Osteocyte (in vitro differentiated cells): ENCODE measurements at regions not wholly inside any gene's neighbourhood (a gene's known extent, or its start where the extent isn't known, plus 50 kb on each side); places are given as distances from the start of the nearest gene placed in this dataset.

Experiments used
- DNase-seq: peaks from one replicate; pipeline ENCODE4 v3.0.0; 2021; ENCODE audit warnings: mixed read lengths; ENCODE audit not compliant: unreplicated experiment; ENCODE audit errors: extremely low spot score
- H3K27ac Mint-ChIP-seq: one replicate; pipeline ENCODE4 v1.8.0; 2021; ENCODE audit warnings: mild to moderate bottlenecking, mixed read lengths; ENCODE audit not compliant: unreplicated experiment
- H3K27me3 Mint-ChIP-seq: one replicate; pipeline ENCODE4 v1.8.0; 2021; ENCODE audit warnings: mixed read lengths; ENCODE audit not compliant: unreplicated experiment
- H3K36me3 Mint-ChIP-seq: one replicate; pipeline ENCODE4 v1.8.0; 2021; ENCODE audit warnings: mixed read lengths; ENCODE audit not compliant: unreplicated experiment
- H3K4me1 Mint-ChIP-seq: one replicate; pipeline ENCODE4 v1.8.0; 2021; ENCODE audit warnings: mixed read lengths; ENCODE audit not compliant: unreplicated experiment
- H3K4me3 Mint-ChIP-seq: one replicate; pipeline ENCODE4 v1.8.0; 2021; ENCODE audit warnings: mild to moderate bottlenecking, moderate library complexity, mixed read lengths; ENCODE audit not compliant: unreplicated experiment
- H3K9me3 Mint-ChIP-seq: one replicate; pipeline ENCODE4 v1.8.0; 2021; ENCODE audit warnings: mixed read lengths; ENCODE audit not compliant: unreplicated experiment
- CTCF ChIP-seq: fragments of 200-600 bp; sonication (generic); IDR thresholded peaks from 2 replicates; pipeline ENCODE4 v1.5.0; 2021; ENCODE audit warnings: antibody characterized with exemption, mild to moderate bottlenecking, moderate library complexity

DNA sequence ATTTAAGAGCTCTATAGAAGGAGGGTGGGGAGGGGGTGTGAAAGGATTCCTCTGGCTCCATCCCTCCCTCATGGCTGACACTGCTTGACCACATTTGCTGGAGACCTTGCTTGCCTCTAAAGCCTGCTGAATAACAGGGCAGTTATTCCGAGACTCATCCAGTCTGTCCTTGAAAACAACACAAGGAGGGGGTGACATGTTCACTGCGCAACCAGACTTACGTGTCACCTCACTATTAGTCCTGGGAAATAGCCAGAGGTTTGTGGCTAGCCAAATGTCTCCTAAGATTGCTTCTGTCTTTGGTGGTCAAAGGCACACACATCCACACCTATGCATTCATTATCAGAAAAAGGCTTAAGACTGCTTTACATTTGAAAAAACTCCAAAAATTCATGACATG, 256.2 kb upstream of the SKOR2 start:
- Mint-ChIP-seq H3K9me3 (no peaks in the 10 kb centered on the region), H3K4me3 (no peak overlapping the region), H3K36me3 (no peaks in the 10 kb centered on the region), H3K27ac (no peak overlapping the region), H3K27me3 (no peaks in the 10 kb centered on the region), H3K4me1 (no peaks in the 10 kb centered on the region)
- TF ChIP-seq CTCF = no peak
- DNase-seq = no peak

GRCh38 chr18:47506897-47507296, 255.4 kb upstream of the SKOR2 start:
- H3K4me1 Mint-ChIP-seq = no peaks in the 10 kb centered on the region
- no peak for TF ChIP-seq CTCF
- no peaks in the 10 kb centered on the region for H3K27me3 Mint-ChIP-seq
- H3K27ac Mint-ChIP-seq = no peak overlapping the region
- no peaks in the 10 kb centered on the region for H3K9me3 Mint-ChIP-seq
- DNase-seq = no peak
- no peak overlapping the region for H3K4me3 Mint-ChIP-seq
- no peaks in the 10 kb centered on the region for H3K36me3 Mint-ChIP-seq

DNA sequence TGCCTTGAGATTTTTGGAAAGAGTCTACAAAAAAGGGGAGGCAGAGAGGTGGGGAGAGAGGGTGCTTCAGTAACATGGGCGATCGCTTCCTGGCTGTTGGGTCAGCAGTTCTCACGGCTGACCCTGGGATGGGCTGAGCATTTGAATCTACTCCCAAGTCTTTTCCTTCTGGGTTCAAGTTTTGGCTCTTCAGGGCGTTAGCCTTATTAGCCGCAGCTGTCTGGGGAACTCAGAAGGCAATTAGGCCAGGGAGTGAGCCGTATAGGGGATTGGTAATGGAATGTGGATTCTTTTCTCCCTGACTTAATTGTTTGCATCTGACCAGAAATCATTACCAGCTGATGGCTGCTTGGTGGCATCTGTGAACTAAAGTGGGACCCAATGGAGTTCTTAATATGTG, 250.5 kb upstream of the SKOR2 start:
- no peak for TF ChIP-seq CTCF
- Mint-ChIP-seq H3K9me3 (no peaks in the 10 kb centered on the region), H3K4me3 (no peak overlapping the region), H3K27ac (no peak overlapping the region), H3K4me1 (no peaks in the 10 kb centered on the region), H3K27me3 (no peaks in the 10 kb centered on the region), H3K36me3 (no peaks in the 10 kb centered on the region)
- no peak for DNase-seq

DNA sequence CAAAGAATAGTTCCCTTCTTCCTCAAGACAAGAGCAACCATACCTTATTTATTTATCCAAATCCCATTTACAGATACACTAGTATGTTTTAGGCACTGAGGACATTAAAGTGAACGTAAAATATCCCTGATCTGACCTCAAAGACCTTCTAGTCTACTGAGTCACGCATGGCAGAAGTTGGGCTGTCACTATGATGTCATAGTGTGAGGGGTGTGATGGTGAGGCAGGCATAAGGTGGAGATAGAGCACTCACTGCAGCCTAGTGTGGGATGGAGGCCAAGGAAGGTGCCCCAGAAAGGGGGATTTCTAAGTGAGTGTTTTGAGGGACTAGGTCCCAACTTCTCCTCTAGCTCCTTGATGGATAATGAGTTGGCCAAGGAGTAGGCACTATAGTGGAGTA, 249.5 kb upstream of the SKOR2 start:
- H3K27me3 Mint-ChIP-seq = no peaks in the 10 kb centered on the region
- no peak overlapping the region for H3K27ac Mint-ChIP-seq
- H3K4me1 Mint-ChIP-seq = no peaks in the 10 kb centered on the region
- no peak overlapping the region for H3K4me3 Mint-ChIP-seq
- TF ChIP-seq CTCF = no peak
- DNase-seq = no peak
- H3K36me3 Mint-ChIP-seq = no peaks in the 10 kb centered on the region
- H3K9me3 Mint-ChIP-seq = no peaks in the 10 kb centered on the region

- Mint-ChIP-seq H3K4me3 (no peak overlapping the region), H3K9me3 (peaks cover 15% of the 10 kb centered on the region), H3K27ac (no peak overlapping the region), H3K27me3 (no peaks in the 10 kb centered on the region), H3K36me3 (no peaks in the 10 kb centered on the region), H3K4me1 (no peaks in the 10 kb centered on the region)
- TF ChIP-seq CTCF = no peak
- no peak for DNase-seq
Measured at GRCh38 chr18:47492691-47493090, 241.2 kb upstream of the SKOR2 start.
